ENCODE measurements at regions not wholly inside any gene's neighbourhood (a gene's known extent, or its start where the extent isn't known, plus 50 kb on each side); places are given as distances from the start of the nearest gene placed in this dataset.
A peak's percentile ranks its signal among the peaks of the same experiment; 100 is the strongest.

DNA sequence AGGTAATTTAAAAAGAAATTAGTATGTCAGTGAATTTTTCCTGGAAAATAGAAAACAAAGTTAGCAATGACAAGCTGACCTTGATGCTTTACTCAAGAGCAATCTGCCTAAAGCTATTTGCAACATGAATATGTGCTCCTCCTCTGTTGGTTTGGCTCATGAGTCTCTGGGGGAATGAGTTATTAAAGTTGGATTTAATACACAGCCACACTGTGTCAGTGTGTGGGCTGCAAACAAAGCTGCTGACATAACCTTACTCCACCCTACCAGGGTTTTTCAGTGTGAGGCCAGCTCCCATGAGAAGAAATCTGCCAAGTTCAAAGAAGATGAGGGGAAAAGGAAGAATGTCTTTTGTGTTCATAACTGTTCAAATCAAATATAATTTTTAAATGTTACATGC, 280.5 kb downstream of the TLL1 start:
- POLR2A ChIA-PET, result no interaction called here
- CTCF ChIA-PET, result interaction anchor here (1.3 to 1.8 kb wide), 2 partner anchors 9 to 13 kb away, joined by 3 read pairs; no protein-coding TSS in a partner anchor
- DNase-seq (ENCODE audit: extremely low spot score), result no peak
- TF ChIP-seq CTCF (IDR thresholded peaks at IDR 0.05; ENCODE audit: control extremely low read depth, extremely low read depth, low read depth, missing control alignments), result no peak

DNA sequence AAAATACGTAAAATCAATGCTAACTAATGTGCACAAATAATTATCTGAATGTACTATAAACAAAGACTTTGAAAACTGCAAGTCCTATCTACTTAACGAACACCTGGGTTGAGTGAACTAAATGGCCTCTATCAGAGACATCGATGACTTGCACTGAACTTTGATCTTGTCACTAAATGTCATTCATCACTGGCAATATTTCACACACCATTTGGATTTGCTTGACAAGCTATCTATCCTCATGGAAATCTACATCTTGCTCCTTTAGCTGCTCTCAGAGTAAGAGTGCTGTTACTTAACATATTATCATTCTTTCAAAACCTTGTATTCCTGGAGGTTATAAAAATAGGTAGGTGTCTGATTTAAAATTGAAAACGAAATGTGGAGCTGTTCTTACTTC, 289.3 kb downstream of the TLL1 start:
- CTCF ChIA-PET, result interaction anchor here (1.2 to 1.6 kb wide), 5 partner anchors 9 to 1461 kb away, joined by 3 to 7 read pairs (median 4); no protein-coding TSS in a partner anchor
- no peak for TF ChIP-seq CTCF (IDR thresholded peaks at IDR 0.05; ENCODE audit: control extremely low read depth, extremely low read depth, low read depth, missing control alignments)
- POLR2A ChIA-PET, result no interaction called here
- DNase-seq (ENCODE audit: extremely low spot score), result no peak

- ChIA-PET CTCF (interaction anchor here (0.6 to 2.7 kb wide), 13 partner anchors 9 to 1988 kb away, joined by 3 to 21 read pairs (median 4); no protein-coding TSS in a partner anchor), POLR2A (no interaction called here)
- peak; percentile 37 for DNase-seq (ENCODE audit: extremely low spot score)
- TF ChIP-seq CTCF (IDR thresholded peaks at IDR 0.05; ENCODE audit: control extremely low read depth, extremely low read depth, low read depth, missing control alignments), result peak; percentile 63
Measured at GRCh38 chr4:166165829-166166420, 292.9 kb downstream of the TLL1 start.

DNA sequence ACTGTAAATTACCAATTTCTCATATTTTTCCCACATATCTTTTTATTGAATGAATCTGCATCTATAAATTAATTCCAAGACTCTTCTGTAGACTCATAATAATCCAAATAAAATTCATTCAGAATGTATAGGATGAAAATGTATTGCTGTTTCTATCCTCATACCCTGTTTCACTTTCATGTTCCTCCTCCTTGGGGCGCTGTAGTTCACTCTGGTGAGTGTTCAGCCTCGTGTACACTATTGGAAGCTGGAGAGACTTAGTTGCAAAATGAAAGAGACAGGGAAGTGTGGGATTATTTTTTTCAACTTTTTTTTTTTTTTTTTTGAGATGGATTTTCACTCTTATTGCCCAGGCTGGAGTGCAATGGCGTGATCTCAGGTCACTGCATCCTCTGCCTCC, 296.1 kb downstream of the TLL1 start:
- ChIA-PET CTCF (interaction anchor here (0.8 kb wide), 1 partner anchor 1454 kb away, joined by 5 read pairs; no protein-coding TSS in a partner anchor), POLR2A (no interaction called here)
- TF ChIP-seq CTCF (IDR thresholded peaks at IDR 0.05; ENCODE audit: control extremely low read depth, extremely low read depth, low read depth, missing control alignments), result peak; percentile 36
- no peak for DNase-seq (ENCODE audit: extremely low spot score)

- POLR2A ChIA-PET, result no interaction called here
- CTCF ChIA-PET, result interaction anchor here (1.6 kb wide), 1 partner anchor 11 kb away, joined by 4 read pairs; no protein-coding TSS in a partner anchor
- TF ChIP-seq CTCF (IDR thresholded peaks at IDR 0.05; ENCODE audit: control extremely low read depth, extremely low read depth, low read depth, missing control alignments), result no peak
- no peak for DNase-seq (ENCODE audit: extremely low spot score)
Measured at GRCh38 chr4:166172619-166173018, 299.6 kb downstream of the TLL1 start.

- no peak for DNase-seq (ENCODE audit: extremely low spot score)
- no peak for TF ChIP-seq CTCF (IDR thresholded peaks at IDR 0.05; ENCODE audit: control extremely low read depth, extremely low read depth, low read depth, missing control alignments)
- POLR2A ChIA-PET, result no interaction called here
- CTCF ChIA-PET, result interaction anchor here (1.3 kb wide), 1 partner anchor 9 kb away, joined by 5 read pairs; no protein-coding TSS in a partner anchor
Measured at GRCh38 chr4:166174717-166175490, 301.9 kb downstream of the TLL1 start.

All from GM10248 (cell line).